Neural cell (in vitro differentiated cells): ENCODE measurements at regions not wholly inside any gene's neighbourhood (a gene's known extent, or its start where the extent isn't known, plus 50 kb on each side); places are given as distances from the start of the nearest gene placed in this dataset.

Source experiments
- H2AFZ ChIP-seq: fragments of 200-600, 300-800 bp; sonication (generic), shearing (Covaris generic); 2 replicates; pipeline ENCODE4 v1.6.0; 2014; ENCODE audit warnings: low read depth, mild to moderate bottlenecking, antibody characterized with exemption, low read length, moderate library complexity
- H3F3A ChIP-seq: fragments of 200-600 bp; shearing (Covaris generic); 2 replicates; pipeline ENCODE4 v1.6.1; 2016; ENCODE audit warnings: mild to moderate bottlenecking, moderate library complexity, mixed read lengths, antibody characterized with exemption, low read length; ENCODE audit not compliant: insufficient read depth, poor library complexity, severe bottlenecking
- H3K27ac ChIP-seq: fragments of 200-600, 300-800 bp; sonication (generic), shearing (Covaris generic); 2 replicates; pipeline ENCODE4 v1.5.1; 2014; ENCODE audit warnings: mild to moderate bottlenecking, low read length, moderate library complexity
- H3K27me3 ChIP-seq: fragments of 300-800, 200-600 bp; sonication (generic), shearing (Covaris generic); 2 replicates; pipeline ENCODE4 v1.6.0; 2014; ENCODE audit warnings: mild to moderate bottlenecking, low read depth, low read length, moderate library complexity; ENCODE audit not compliant: insufficient read depth
- H3K36me3 ChIP-seq: fragments of 300-800, 200-600 bp; sonication (generic), shearing (Covaris generic); 2 replicates; pipeline ENCODE4 v1.5.1; 2014; ENCODE audit warnings: mild to moderate bottlenecking, antibody characterized with exemption, low read length, moderate library complexity; ENCODE audit not compliant: insufficient read depth
- H3K4me2 ChIP-seq: fragments of 300-800, 200-600 bp; sonication (generic), shearing (Covaris generic); 2 replicates; pipeline ENCODE4 v1.6.0; 2014; ENCODE audit warnings: mild to moderate bottlenecking, low read length
- H3K4me3 ChIP-seq: fragments of 300-800, 200-600 bp; sonication (generic), shearing (Covaris generic); 2 replicates; pipeline ENCODE4 v1.5.1; 2014; ENCODE audit warnings: mild to moderate bottlenecking, low read length, moderate library complexity
- H3K79me2 ChIP-seq: fragments of 200-600 bp; shearing (Covaris generic); replicated peaks from 2 replicates; pipeline ENCODE4 v1.6.0; 2014; ENCODE audit warnings: mild to moderate bottlenecking, low read length, moderate library complexity; ENCODE audit not compliant: insufficient read depth
- H3K9ac ChIP-seq: fragments of 300-800, 200-600 bp; sonication (generic), shearing (Covaris generic); 2 replicates; pipeline ENCODE4 v1.6.1; 2016; ENCODE audit warnings: mild to moderate bottlenecking, low read length, mixed read lengths
- H3K9me2 ChIP-seq: fragments of 200-600 bp; shearing (Covaris generic); 2 replicates; pipeline ENCODE4 v1.6.1; 2016; ENCODE audit warnings: mild to moderate bottlenecking, low read length, mixed read lengths; ENCODE audit not compliant: insufficient read depth
- H3K9me3 ChIP-seq: fragments of 200-600, 300-800 bp; sonication (generic), shearing (Covaris generic); 2 replicates; pipeline ENCODE4 v1.6.1; 2016; ENCODE audit warnings: mild to moderate bottlenecking, mixed run types, low read length, moderate library complexity, mixed read lengths
- H4K20me1 ChIP-seq: fragments of 200-600 bp; shearing (Covaris generic); 2 replicates; pipeline ENCODE4 v1.6.1; 2016; ENCODE audit warnings: mild to moderate bottlenecking, mixed run types; ENCODE audit not compliant: insufficient read depth
- CTCF ChIP-seq: fragments of 450-650 bp; IDR thresholded peaks from 2 replicates; pipeline ENCODE4 v1.5.1; 2014; ENCODE audit warnings: antibody characterized with exemption, mild to moderate bottlenecking, moderate library complexity; ENCODE audit not compliant: poor library complexity, severe bottlenecking
- EP300 ChIP-seq: fragments of 450-650 bp; conservative IDR thresholded peaks from 2 replicates; pipeline ENCODE4 v1.6.1; 2014; ENCODE audit warnings: antibody characterized with exemption, mild to moderate bottlenecking, moderate library complexity; ENCODE audit not compliant: poor library complexity, severe bottlenecking
- EZH2 ChIP-seq: fragments of 200-600, 300-800 bp; shearing (Covaris generic), sonication (generic); IDR thresholded peaks from 2 replicates; pipeline ENCODE4 v1.6.1; 2014; ENCODE audit warnings: antibody characterized with exemption, low read length, borderline replicate concordance, mild to moderate bottlenecking; ENCODE audit not compliant: insufficient read depth, poor library complexity, severe bottlenecking
- MXI1 ChIP-seq: fragments of 450-650 bp; conservative IDR thresholded peaks from 2 replicates; pipeline ENCODE4 v1.6.1; 2014; ENCODE audit warnings: antibody characterized with exemption, mild to moderate bottlenecking; ENCODE audit not compliant: poor library complexity, severe bottlenecking
- POLR2AphosphoS5 ChIP-seq: IDR thresholded peaks from 2 replicates; pipeline ENCODE4 v1.6.1; 2012
- RAD21 ChIP-seq: fragments of 450-650 bp; conservative IDR thresholded peaks from 2 replicates; pipeline ENCODE4 v1.6.1; 2014; ENCODE audit warnings: antibody characterized with exemption, mild to moderate bottlenecking, moderate library complexity
- REST ChIP-seq: IDR thresholded peaks from 2 replicates; pipeline ENCODE4 v1.6.1; 2012; ENCODE audit warnings: borderline replicate concordance
- SMC3 ChIP-seq: fragments of 450-650 bp; conservative IDR thresholded peaks from 2 replicates; pipeline ENCODE4 v1.6.1; 2014; ENCODE audit warnings: antibody characterized with exemption, mild to moderate bottlenecking, moderate library complexity; ENCODE audit not compliant: poor library complexity
- TAF1 ChIP-seq: IDR thresholded peaks from 2 replicates; pipeline ENCODE4 v1.6.1; 2012; ENCODE audit warnings: low read depth

GRCh38 chr2:57888463-57888862 lies 158.1 kb upstream of the VRK2 start:
- Histone ChIP-seq H3K4me2 (no peak overlapping the region), H3K9ac (no peak overlapping the region), H3K79me2 (no peaks in the 10 kb centered on the region), H4K20me1 (no peaks in the 10 kb centered on the region), H3K27me3 (no peaks in the 10 kb centered on the region), H3K27ac (no peak overlapping the region), H3K4me3 (no peak overlapping the region), H3K9me2 (no peaks in the 10 kb centered on the region), H2AFZ (no peak overlapping the region), H3K9me3 (no peaks in the 10 kb centered on the region), H3K36me3 (no peaks in the 10 kb centered on the region), H3F3A (no peaks in the 10 kb centered on the region)
- no peak for TF ChIP-seq RAD21
- TF ChIP-seq EZH2: no peak
- no peak for TF ChIP-seq CTCF
- TF ChIP-seq SMC3: no peak
- no peak for TF ChIP-seq POLR2AphosphoS5
- TF ChIP-seq TAF1: no peak
- TF ChIP-seq EP300: no peak
- TF ChIP-seq MXI1: no peak
- no peak for TF ChIP-seq REST

GRCh38 chr2:57890464-57890863 lies 156.1 kb upstream of the VRK2 start:
- TF ChIP-seq POLR2AphosphoS5 (no peak), EZH2 (no peak), RAD21 (no peak), TAF1 (no peak), CTCF (no peak), EP300 (no peak), MXI1 (no peak), REST (no peak), SMC3 (no peak)

More at GRCh38 chr2:57890464-57890863, 156.1 kb upstream of the VRK2 start:
- no peaks in the 10 kb centered on the region for H3K27me3 ChIP-seq
- no peak overlapping the region for H3K9ac ChIP-seq
- no peaks in the 10 kb centered on the region for H4K20me1 ChIP-seq
- H3F3A ChIP-seq: no peaks in the 10 kb centered on the region
- H3K79me2 ChIP-seq: no peaks in the 10 kb centered on the region
- H3K4me2 ChIP-seq: no peak overlapping the region
- no peaks in the 10 kb centered on the region for H3K9me2 ChIP-seq
- no peaks in the 10 kb centered on the region for H3K36me3 ChIP-seq
- H3K27ac ChIP-seq: no peak overlapping the region
- H3K9me3 ChIP-seq: no peaks in the 10 kb centered on the region
- H3K4me3 ChIP-seq: no peak overlapping the region
- no peak overlapping the region for H2AFZ ChIP-seq
